ENCODE measurements at regions not wholly inside any gene's neighbourhood (a gene's known extent, or its start where the extent isn't known, plus 50 kb on each side); places are given as distances from the start of the nearest gene placed in this dataset.

GRCh38 chr2:146954544-146954943 is 890.3 kb upstream of the ACVR2A start:
- TF ChIP-seq, protein P1, sequence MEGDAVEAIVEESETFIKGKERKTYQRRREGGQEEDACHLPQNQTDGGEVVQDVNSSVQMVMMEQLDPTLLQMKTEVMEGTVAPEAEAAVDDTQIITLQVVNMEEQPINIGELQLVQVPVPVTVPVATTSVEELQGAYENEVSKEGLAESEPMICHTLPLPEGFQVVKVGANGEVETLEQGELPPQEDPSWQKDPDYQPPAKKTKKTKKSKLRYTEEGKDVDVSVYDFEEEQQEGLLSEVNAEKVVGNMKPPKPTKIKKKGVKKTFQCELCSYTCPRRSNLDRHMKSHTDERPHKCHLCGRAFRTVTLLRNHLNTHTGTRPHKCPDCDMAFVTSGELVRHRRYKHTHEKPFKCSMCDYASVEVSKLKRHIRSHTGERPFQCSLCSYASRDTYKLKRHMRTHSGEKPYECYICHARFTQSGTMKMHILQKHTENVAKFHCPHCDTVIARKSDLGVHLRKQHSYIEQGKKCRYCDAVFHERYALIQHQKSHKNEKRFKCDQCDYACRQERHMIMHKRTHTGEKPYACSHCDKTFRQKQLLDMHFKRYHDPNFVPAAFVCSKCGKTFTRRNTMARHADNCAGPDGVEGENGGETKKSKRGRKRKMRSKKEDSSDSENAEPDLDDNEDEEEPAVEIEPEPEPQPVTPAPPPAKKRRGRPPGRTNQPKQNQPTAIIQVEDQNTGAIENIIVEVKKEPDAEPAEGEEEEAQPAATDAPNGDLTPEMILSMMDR (conservative IDR thresholded peaks at IDR 0.05; ENCODE audit: low read depth, low read length), result no peak
- TF ChIP-seq EZH2 (IDR thresholded peaks at IDR 0.05; ENCODE audit: low read length, unreplicated experiment) (no peak), EZH2phosphoT487 (IDR thresholded peaks at IDR 0.05; ENCODE audit: borderline replicate concordance, low read length) (no peak)

All from PC-3 (cell line).